HepG2 (cell line): ENCODE measurements at regions not wholly inside any gene's neighbourhood (a gene's known extent, or its start where the extent isn't known, plus 50 kb on each side); places are given as distances from the start of the nearest gene placed in this dataset.

Experiments
- ATAC-seq: fragments of 200-7000 bp; cut with Tn5 transposase; 3 replicates; pipeline ENCODE4 v1.9.1; 2020; ENCODE audit warnings: mild to moderate bottlenecking, moderate library complexity
- BruUV-seq: library from RNA; stranded (reverse); fragments of 400-500 nt; replicated peaks from 2 replicates; lab custom pipeline; 2021; lab: Mats Ljungman, UMichigan
- CTCF ChIA-PET: fragments of 300-600 bp; formaldehyde crosslinking; extraction: SDS; loops from one replicate; lab custom pipeline; 2021; ENCODE audit warnings: low total read pairs, inconsistent platforms, low intra/inter-chr PET ratio; lab: Yijun Ruan, JAX
- POLR2A ChIA-PET: fragments of 350-600 bp; sonication (Branson Sonifier 250); formaldehyde crosslinking; loops from one replicate; lab custom pipeline; 2020; ENCODE audit warnings: antibody characterized with exemption, inconsistent platforms; lab: Yijun Ruan, JAX
- DNase-seq: peaks from one replicate; pipeline ENCODE4 v3.0.0-alpha.2; 2015; ENCODE audit warnings: low spot score
- FAIRE-seq: peaks from 3 replicates; lab custom pipeline; 2011; peaks lifted over from hg19 to GRCh38; lab: Jason Lieb, UNC
- H2AFZ ChIP-seq: one replicate; pipeline ENCODE4 v1.6.1; 2011; ENCODE audit warnings: low read length, inconsistent platforms
- H3K27ac ChIP-seq: fragments of 300-600 bp; 3 replicates; pipeline ENCODE4 v1.8.0; 2011; ENCODE audit warnings: mixed run types, mild to moderate bottlenecking, mixed read lengths, low read length, inconsistent platforms; ENCODE audit not compliant: insufficient read depth; ENCODE audit errors: extremely low read length
- H3K27me3 ChIP-seq, 2 experiments: fragments of 200-600 bp in 1 of 2; 2 replicates in 1 of 2; 3 replicates in 1 of 2; pipeline versions ENCODE4 v1.6.0 to v1.8.0; 2011; ENCODE audit warnings: low read length in 2 of 2, mild to moderate bottlenecking in 2 of 2, moderate library complexity in 2 of 2, inconsistent platforms in 1 of 2; ENCODE audit not compliant: insufficient read depth in 2 of 2, control insufficient read depth in 1 of 2
- H3K36me3 ChIP-seq, 2 experiments: fragments of 200-600 bp in 1 of 2; replicated peaks in 1 of 2; 2 replicates in 1 of 2; 3 replicates in 1 of 2; pipeline versions ENCODE4 v1.5.1 to v1.8.0; 2011; ENCODE audit warnings: low read length in 2 of 2, inconsistent platforms in 1 of 2; ENCODE audit not compliant: insufficient read depth in 2 of 2, control insufficient read depth in 1 of 2
- H3K4me1 ChIP-seq: 2 replicates; pipeline ENCODE4 v1.5.1; 2012; ENCODE audit warnings: low read length, inconsistent platforms; ENCODE audit not compliant: insufficient read depth
- H3K4me2 ChIP-seq: 2 replicates; pipeline ENCODE4 v1.6.0; 2011; ENCODE audit warnings: low read depth, low read length, inconsistent platforms
- H3K4me3 ChIP-seq, 3 experiments: fragments of 200-600 bp in 1 of 3; sonication (generic), shearing (Covaris generic) in 1 of 3; replicated peaks in 1 of 3; 2 replicates each; pipeline ENCODE4 v1.5.1; 2011 to 2016; ENCODE audit warnings: low read length in 3 of 3, inconsistent platforms in 2 of 3, low read depth in 2 of 3, mild to moderate bottlenecking in 2 of 3, control low read depth in 1 of 3, mixed read lengths in 1 of 3; ENCODE audit not compliant: insufficient read depth in 1 of 3
- H3K79me2 ChIP-seq: one replicate; pipeline ENCODE4 v1.6.1; 2011; ENCODE audit warnings: low read length, inconsistent platforms; ENCODE audit not compliant: insufficient read depth
- H3K9ac ChIP-seq: 2 replicates; pipeline ENCODE4 v1.6.0; 2011; ENCODE audit warnings: mild to moderate bottlenecking, low read depth, low read length, inconsistent platforms; ENCODE audit not compliant: insufficient read depth
- H3K9me3 ChIP-seq: 2 replicates; pipeline ENCODE4 v1.5.1; 2012; ENCODE audit warnings: mild to moderate bottlenecking, low read length
- H4K20me1 ChIP-seq: 2 replicates; pipeline ENCODE4 v1.6.0; 2011; ENCODE audit warnings: inconsistent platforms, mild to moderate bottlenecking, low read length, moderate library complexity; ENCODE audit not compliant: insufficient read depth
- ADNP ChIP-seq: sonication (generic); formaldehyde crosslinking; IDR thresholded peaks from 2 replicates; pipeline ENCODE4 v1.4.0; 2020; ENCODE audit warnings: missing genetic modification reagents
- CEBPB ChIP-seq: IDR thresholded peaks from 2 replicates; pipeline ENCODE4 v1.6.1; 2011; ENCODE audit warnings: low read depth, low read length, improper control_type of control experiment, borderline replicate concordance
- GABPB1 ChIP-seq: IDR thresholded peaks from 2 replicates; pipeline ENCODE4 v1.6.1; 2016; ENCODE audit warnings: mild to moderate bottlenecking, missing genetic modification reagents, moderate library complexity, missing compliant biosample characterization
- JUND ChIP-seq: sonication (generic); formaldehyde crosslinking; IDR thresholded peaks from 2 replicates; pipeline ENCODE4 v1.8.0; 2022; ENCODE audit warnings: mild to moderate bottlenecking, missing genetic modification reagents
- KLF15 ChIP-seq: sonication (generic); formaldehyde crosslinking; IDR thresholded peaks from 2 replicates; pipeline ENCODE4 v1.8.1; 2023; ENCODE audit warnings: borderline replicate concordance, mild to moderate bottlenecking, inconsistent platforms, missing genetic modification reagents, mixed read lengths
- KLF16 ChIP-seq, 2 experiments: sonication (generic) in 1 of 2; formaldehyde crosslinking in 1 of 2; IDR thresholded peaks; 2 replicates each; pipeline versions ENCODE4 v1.6.1 to v1.8.0; 2016 to 2023; ENCODE audit warnings: missing genetic modification reagents in 2 of 2, missing compliant biosample characterization in 1 of 2
- MAFF ChIP-seq: IDR thresholded peaks from 2 replicates; pipeline ENCODE4 v1.6.1; 2011; ENCODE audit warnings: low read depth, low read length, improper control_type of control experiment
- PBX3 ChIP-seq: sonication (generic); formaldehyde crosslinking; IDR thresholded peaks from 2 replicates; pipeline ENCODE4 v1.8.1; 2023; ENCODE audit warnings: missing genetic modification reagents, inconsistent platforms, borderline replicate concordance
- POGZ ChIP-seq: sonication (generic); formaldehyde crosslinking; IDR thresholded peaks from 2 replicates; pipeline ENCODE4 v1.4.0; 2020; ENCODE audit warnings: mild to moderate bottlenecking, missing genetic modification reagents
- RBM39 ChIP-seq: fragments of 200-400 bp; formaldehyde crosslinking; IDR thresholded peaks from one replicate; pipeline ENCODE4 v1.6.1; 2018; ENCODE audit warnings: antibody characterized with exemption, mild to moderate bottlenecking, low read depth, low read length; ENCODE audit not compliant: poor library complexity, severe bottlenecking
- ZBTB42 ChIP-seq: sonication (generic); formaldehyde crosslinking; IDR thresholded peaks from 2 replicates; pipeline ENCODE4 v1.5.0; 2020; ENCODE audit warnings: mild to moderate bottlenecking, missing genetic modification reagents
- ZNF776 ChIP-seq: sonication (generic); formaldehyde crosslinking; IDR thresholded peaks from 2 replicates; pipeline ENCODE4 v1.4.0; 2020; ENCODE audit warnings: mild to moderate bottlenecking, missing genetic modification reagents
- ZNF839 ChIP-seq: sonication (generic); formaldehyde crosslinking; IDR thresholded peaks from 2 replicates; pipeline ENCODE4 v1.4.0; 2020; ENCODE audit warnings: missing genetic modification reagents, mild to moderate bottlenecking, borderline replicate concordance
- ZNF841 ChIP-seq: sonication (generic); formaldehyde crosslinking; IDR thresholded peaks from 2 replicates; pipeline ENCODE4 v1.8.1; 2023; ENCODE audit warnings: missing genetic modification reagents, borderline replicate concordance
- WGBS: methylation state at CpG from one replicate; pipeline ENCODE4 v1.1.6; 2017; ENCODE audit warnings: low lambda C conversion rate; 5-methylcytosine and 5-hydroxymethylcytosine counted together
- in situ Hi-C: cut with HindIII; loops from 2 replicates; pipeline ENCODE4 v1.10.0; 2017; ENCODE audit warnings: low pct_unique_long_range_greater_than_20kb; ENCODE audit not compliant: extremely low pct_ligation_motif_present
- intact Hi-C: fragments of 100-400 bp; cut with micrococcal nuclease; formaldehyde crosslinking; loops from one replicate; pipeline ENCODE4 v1.10.0; 2022; ENCODE audit not compliant: unreplicated experiment
- TF ChIP-seq, protein P1 (sequence below): sonication (generic); formaldehyde crosslinking; IDR thresholded peaks from 2 replicates; pipeline ENCODE4 v1.5.1; 2020; ENCODE audit warnings: mild to moderate bottlenecking, missing genetic modification reagents

DNA sequence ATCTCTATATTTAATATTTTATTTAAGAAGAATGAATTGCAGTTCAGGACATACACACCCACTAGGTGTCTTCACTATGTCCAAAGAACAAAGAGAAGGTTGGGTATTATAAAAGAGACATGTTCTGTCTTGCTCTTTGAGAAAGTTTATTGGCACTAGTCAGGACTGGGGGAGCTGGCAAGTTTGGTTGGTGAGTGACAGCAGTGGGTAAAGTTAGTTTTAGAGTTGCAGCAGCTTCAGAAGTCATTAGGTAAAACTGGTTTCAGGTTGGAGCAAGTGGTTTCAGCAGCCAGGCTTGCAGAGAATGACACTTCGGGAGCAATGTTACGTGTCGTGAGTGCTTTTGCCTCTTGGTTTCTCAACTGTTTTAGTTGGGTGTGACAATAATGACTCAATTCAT, 142.2 kb upstream of the HS3ST3A1 start:
- H3K9ac ChIP-seq: no peak overlapping the region
- H3K9me3 ChIP-seq: no peaks in the 10 kb centered on the region
- ChIA-PET POLR2A (no interaction called here), CTCF (no interaction called here)
- H3K27me3 ChIP-seq: peaks cover 0 to 8% of the 10 kb centered on the region in 2 experiments; a peak in 2 of 5 replicates
- FAIRE-seq (no peak), ATAC-seq (no peak), DNase-seq (no peak)
- H3K36me3 ChIP-seq: no peaks in the 10 kb centered on the region
- H3K79me2 ChIP-seq: no peaks in the 10 kb centered on the region
- intact Hi-C loops (no loop called here), in situ Hi-C loops (no loop called here)
- H3K4me2 ChIP-seq: no peak overlapping the region
- no peaks in the 10 kb centered on the region for H4K20me1 ChIP-seq
- 52% methylated on average over 3 of the region's 3 CpGs for WGBS
- H2AFZ ChIP-seq: no peak overlapping the region
- no peak for TF ChIP-seq ZBTB42 (CRISPR knock-in tag)
- TF ChIP-seq MAFF: no peak
- TF ChIP-seq ZNF776 (CRISPR knock-in tag): no peak
- TF ChIP-seq ZNF839 (CRISPR knock-in tag): no peak
- TF ChIP-seq GABPB1 (CRISPR knock-in tag): no peak
- TF ChIP-seq RBM39: no peak
- TF ChIP-seq PBX3: no peak
- no peak for TF ChIP-seq CEBPB
- no peak for TF ChIP-seq KLF16 (CRISPR knock-in tag; IDR thresholded peaks at IDR 0.05)
- no peak for TF ChIP-seq ZNF841 (CRISPR knock-in tag)
- TF ChIP-seq POGZ (CRISPR knock-in tag): no peak
- TF ChIP-seq, protein P1, sequence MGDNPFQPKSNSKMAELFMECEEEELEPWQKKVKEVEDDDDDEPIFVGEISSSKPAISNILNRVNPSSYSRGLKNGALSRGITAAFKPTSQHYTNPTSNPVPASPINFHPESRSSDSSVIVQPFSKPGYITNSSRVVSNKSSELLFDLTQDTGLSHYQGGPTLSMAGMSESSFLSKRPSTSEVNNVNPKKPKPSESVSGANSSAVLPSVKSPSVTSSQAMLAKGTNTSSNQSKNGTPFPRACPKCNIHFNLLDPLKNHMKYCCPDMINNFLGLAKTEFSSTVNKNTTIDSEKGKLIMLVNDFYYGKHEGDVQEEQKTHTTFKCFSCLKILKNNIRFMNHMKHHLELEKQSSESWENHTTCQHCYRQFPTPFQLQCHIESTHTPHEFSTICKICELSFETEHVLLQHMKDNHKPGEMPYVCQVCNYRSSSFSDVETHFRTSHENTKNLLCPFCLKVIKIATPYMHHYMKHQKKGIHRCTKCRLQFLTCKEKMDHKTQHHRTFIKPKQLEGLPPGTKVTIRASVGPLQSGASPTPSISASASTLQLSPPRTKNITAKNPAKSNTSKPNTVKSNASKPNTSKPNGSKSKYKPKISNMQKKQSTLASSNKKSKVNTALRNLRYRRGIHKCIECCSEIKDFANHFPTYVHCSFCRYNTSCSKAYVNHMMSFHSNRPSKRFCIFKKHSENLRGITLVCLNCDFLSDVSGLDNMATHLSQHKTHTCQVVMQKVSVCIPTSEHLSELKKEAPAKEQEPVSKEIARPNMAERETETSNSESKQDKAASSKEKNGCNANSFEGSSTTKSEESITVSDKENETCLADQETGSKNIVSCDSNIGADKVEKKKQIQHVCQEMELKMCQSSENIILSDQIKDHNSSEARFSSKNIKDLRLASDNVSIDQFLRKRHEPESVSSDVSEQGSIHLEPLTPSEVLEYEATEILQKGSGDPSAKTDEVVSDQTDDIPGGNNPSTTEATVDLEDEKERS (CRISPR knock-in tag): no peak
- TF ChIP-seq JUND (CRISPR knock-in tag): no peak
- TF ChIP-seq ADNP: no peak
- TF ChIP-seq KLF15 (CRISPR knock-in tag): no peak
- no peaks in the 10 kb centered on the region for H3K4me1 ChIP-seq
- no peak overlapping the region for H3K27ac ChIP-seq
- no TSS peak for BruUV-seq
- no peak overlapping the region for H3K4me3 ChIP-seq
